RWPE2 (cell line): ENCODE measurements at regions not wholly inside any gene's neighbourhood (a gene's known extent, or its start where the extent isn't known, plus 50 kb on each side); places are given as distances from the start of the nearest gene placed in this dataset.

Experiments
- ATAC-seq: fragments of 200-7000 bp; cut with Tn5 transposase; 3 replicates; pipeline ENCODE4 v1.9.1; 2021; ENCODE audit warnings: low read depth
- DNase-seq: peaks from one replicate; pipeline ENCODE4 v3.0.0-alpha.2; 2020; ENCODE audit warnings: low spot score
- H3K27ac ChIP-seq: fragments of 450-650 bp; 2 replicates; pipeline ENCODE4 v1.5.1; 2017; ENCODE audit warnings: mild to moderate bottlenecking; ENCODE audit not compliant: poor library complexity, severe bottlenecking
- H3K27me3 ChIP-seq: fragments of 250-450 bp; sonication (Bioruptor Pico); 2 replicates; pipeline ENCODE4 v1.5.1; 2021; ENCODE audit warnings: mild to moderate bottlenecking, moderate library complexity; ENCODE audit not compliant: insufficient read depth, poor library complexity, severe bottlenecking
- H3K36me3 ChIP-seq: fragments of 250-450 bp; sonication (Bioruptor Pico); 2 replicates; pipeline ENCODE4 v1.5.1; 2020; ENCODE audit warnings: low read depth, mild to moderate bottlenecking, moderate library complexity
- H3K4me1 ChIP-seq: fragments of 250-450 bp; sonication (Bioruptor Pico); 2 replicates; pipeline ENCODE4 v1.5.1; 2021; ENCODE audit warnings: mild to moderate bottlenecking, moderate library complexity; ENCODE audit not compliant: insufficient read depth, poor library complexity, severe bottlenecking
- H3K4me3 ChIP-seq: fragments of 250-450 bp; sonication (Bioruptor Pico); 2 replicates; pipeline ENCODE4 v1.5.1; 2021; ENCODE audit warnings: mild to moderate bottlenecking, moderate library complexity; ENCODE audit not compliant: severe bottlenecking
- H3K9me3 ChIP-seq: fragments of 250-450 bp; sonication (Bioruptor Pico); 2 replicates; pipeline ENCODE4 v1.5.1; 2021; ENCODE audit warnings: mild to moderate bottlenecking, moderate library complexity; ENCODE audit not compliant: severe bottlenecking
- CTCF ChIP-seq: fragments of 450-650 bp; IDR thresholded peaks from one replicate; pipeline ENCODE4 v1.5.1; 2017; ENCODE audit warnings: mild to moderate bottlenecking, moderate library complexity; ENCODE audit not compliant: poor library complexity, severe bottlenecking

- Histone ChIP-seq H3K4me3 (no peak overlapping the region), H3K27ac (no peak overlapping the region), H3K27me3 (no peaks in the 10 kb centered on the region), H3K4me1 (no peaks in the 10 kb centered on the region), H3K36me3 (no peaks in the 10 kb centered on the region), H3K9me3 (no peaks in the 10 kb centered on the region)
- DNase-seq (no peak), ATAC-seq (no peak)
- no peak for TF ChIP-seq CTCF
Observed at GRCh38 chr9:13963005-13963653, 350.8 kb downstream of the NFIB start.

GRCh38 chr9:13962006-13962405 lies 351.9 kb downstream of the NFIB start:
- ATAC-seq (no peak), DNase-seq (no peak)
- Histone ChIP-seq H3K27ac (no peak overlapping the region), H3K36me3 (no peaks in the 10 kb centered on the region), H3K4me1 (no peaks in the 10 kb centered on the region), H3K27me3 (no peaks in the 10 kb centered on the region), H3K9me3 (no peaks in the 10 kb centered on the region), H3K4me3 (no peak overlapping the region)
- no peak for TF ChIP-seq CTCF

DNA sequence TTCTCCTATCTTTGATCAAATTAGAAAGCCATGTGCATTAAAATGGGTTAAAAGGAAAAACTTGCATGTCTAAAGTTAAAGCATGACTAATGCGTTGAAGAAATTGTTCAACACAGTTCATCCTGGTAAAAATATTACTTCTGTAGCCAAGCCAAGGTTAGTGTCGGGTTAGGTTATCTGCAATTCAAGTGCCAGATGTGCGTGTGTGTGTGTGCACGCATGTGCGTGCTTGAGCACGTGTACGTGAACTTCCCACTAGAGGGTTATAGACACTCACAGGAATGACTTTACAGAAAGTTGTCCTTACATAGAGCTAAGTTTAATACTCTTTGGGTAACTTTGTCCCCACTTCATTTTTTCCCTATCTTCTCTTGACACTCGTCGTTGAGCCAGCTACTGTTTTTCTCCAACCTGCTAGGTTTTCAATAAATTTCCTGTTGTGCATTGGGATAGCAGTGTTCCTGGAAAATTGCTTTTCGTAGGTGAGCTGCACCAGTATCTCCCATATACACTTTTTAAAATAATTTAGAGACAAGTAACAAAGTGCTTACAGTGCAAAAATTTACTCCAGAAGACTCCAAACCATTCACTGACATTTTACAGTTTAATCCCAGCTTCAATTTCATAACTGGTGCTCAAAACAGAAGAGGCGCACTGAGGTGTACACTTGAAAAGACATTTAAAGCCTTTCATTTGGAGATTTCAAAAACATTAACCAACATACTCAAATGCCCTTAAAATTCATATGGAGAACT lies 353.8 kb downstream of the NFIB start:
- H3K36me3 ChIP-seq: no peaks in the 10 kb centered on the region
- H3K4me3 ChIP-seq: no peak overlapping the region
- H3K27me3 ChIP-seq: no peaks in the 10 kb centered on the region
- H3K9me3 ChIP-seq: no peaks in the 10 kb centered on the region
- no peak overlapping the region for H3K27ac ChIP-seq
- no peak for DNase-seq
- no peak for TF ChIP-seq CTCF
- no peaks in the 10 kb centered on the region for H3K4me1 ChIP-seq
- no peak for ATAC-seq

- no peak overlapping the region for H3K27ac ChIP-seq
Observed at GRCh38 chr9:13958672-13959071, 355.3 kb downstream of the NFIB start.

More at GRCh38 chr9:13958672-13959071, 355.3 kb downstream of the NFIB start:
- no peaks in the 10 kb centered on the region for H3K27me3 ChIP-seq
- H3K4me1 ChIP-seq: no peaks in the 10 kb centered on the region
- H3K9me3 ChIP-seq: no peaks in the 10 kb centered on the region
- DNase-seq: no peak
- no peak overlapping the region for H3K4me3 ChIP-seq
- no peaks in the 10 kb centered on the region for H3K36me3 ChIP-seq
- TF ChIP-seq CTCF: no peak
- ATAC-seq: no peak
